OCI-LY7 (cell line): ENCODE measurements at regions not wholly inside any gene's neighbourhood (a gene's known extent, or its start where the extent isn't known, plus 50 kb on each side); places are given as distances from the start of the nearest gene placed in this dataset.

ENCODE experiments used
- BruUV-seq: library from RNA; stranded (reverse); fragments of 400-500 nt; replicated peaks from 2 replicates; lab custom pipeline; 2021; lab: Mats Ljungman, UMichigan
- CTCF ChIA-PET: fragments of 300-600 bp; sonication (Branson Sonifier 250); formaldehyde crosslinking; loops from one replicate; lab custom pipeline; 2022; ENCODE audit warnings: antibody characterized with exemption; ENCODE audit not compliant: unreplicated experiment; lab: Charles Lee
- POLR2A ChIA-PET: fragments of 300-600 bp; sonication (Branson Sonifier 250); formaldehyde crosslinking; loops from one replicate; lab custom pipeline; 2022; ENCODE audit warnings: antibody characterized with exemption; lab: Charles Lee
- DNase-seq: peaks from one replicate; pipeline ENCODE4 v3.0.0-alpha.2; 2015; ENCODE audit warnings: low spot score
- H2AFZ ChIP-seq: fragments of 200-600 bp; sonication (generic), shearing (Covaris generic); 2 replicates; pipeline ENCODE4 v1.6.1; 2014; ENCODE audit warnings: mild to moderate bottlenecking, antibody characterized with exemption, low read length, moderate library complexity
- H3K27ac ChIP-seq: fragments of 200-600 bp; sonication (generic); 2 replicates; pipeline ENCODE4 v1.5.1; 2014; ENCODE audit warnings: mixed run types, low read depth, mild to moderate bottlenecking, moderate library complexity, low read length, inconsistent platforms; ENCODE audit not compliant: poor library complexity, severe bottlenecking
- H3K36me3 ChIP-seq: fragments of 200-600 bp; sonication (generic); 2 replicates; pipeline ENCODE4 v1.6.1; 2014; ENCODE audit warnings: mild to moderate bottlenecking, antibody characterized with exemption, low read length, moderate library complexity, mixed read lengths; ENCODE audit not compliant: insufficient read depth
- H3K4me1 ChIP-seq: fragments of 200-600 bp; sonication (generic); 2 replicates; pipeline ENCODE4 v1.5.1; 2014; ENCODE audit warnings: mild to moderate bottlenecking, low read length; ENCODE audit not compliant: insufficient read depth, poor library complexity, severe bottlenecking
- H3K4me2 ChIP-seq: fragments of 200-600 bp; sonication (generic); 2 replicates; pipeline ENCODE4 v1.6.1; 2014; ENCODE audit warnings: mild to moderate bottlenecking, low read length
- H3K4me3 ChIP-seq: fragments of 200-600 bp; sonication (generic); 2 replicates; pipeline ENCODE4 v1.5.1; 2014; ENCODE audit warnings: mild to moderate bottlenecking, low read depth, low read length; ENCODE audit not compliant: poor library complexity, severe bottlenecking
- H3K79me2 ChIP-seq: fragments of 200-600 bp; sonication (generic); 2 replicates; pipeline ENCODE4 v1.6.1; 2016; ENCODE audit warnings: low read depth, mild to moderate bottlenecking, low read length, moderate library complexity, mixed read lengths; ENCODE audit not compliant: insufficient read depth
- H3K9me2 ChIP-seq: fragments of 200-600 bp; sonication (generic); 2 replicates; pipeline ENCODE4 v1.6.1; 2016; ENCODE audit warnings: mild to moderate bottlenecking, low read length, mixed read lengths; ENCODE audit not compliant: insufficient read depth
- H3K9me3 ChIP-seq: fragments of 200-600 bp; sonication (generic); 2 replicates; pipeline ENCODE4 v1.6.1; 2014; ENCODE audit warnings: mild to moderate bottlenecking, mixed run types, low read length, mixed read lengths
- H4K20me1 ChIP-seq: fragments of 200-600 bp; sonication (generic); 2 replicates; pipeline ENCODE4 v1.6.1; 2014; ENCODE audit warnings: mild to moderate bottlenecking, antibody characterized with exemption, low read length, moderate library complexity, mixed read lengths; ENCODE audit not compliant: insufficient read depth
- EZH2phosphoT487 ChIP-seq: fragments of 200-600 bp; sonication (generic); IDR thresholded peaks from 2 replicates; pipeline ENCODE4 v1.6.1; 2018; ENCODE audit warnings: low read depth, borderline replicate concordance, mild to moderate bottlenecking, mixed run types, antibody characterized with exemption, low read length, moderate library complexity, mixed read lengths
- intact Hi-C: fragments of 100-400 bp; cut with micrococcal nuclease; formaldehyde crosslinking; loops from one replicate; pipeline ENCODE4 v1.10.0; 2022; ENCODE audit not compliant: unreplicated experiment
- TF ChIP-seq, protein P1 (sequence below): fragments of 200-600 bp; sonication (generic); conservative IDR thresholded peaks from 2 replicates; pipeline ENCODE4 v1.5.1; 2014; ENCODE audit warnings: mild to moderate bottlenecking, antibody characterized with exemption, low read length, moderate library complexity, mixed read lengths

DNA sequence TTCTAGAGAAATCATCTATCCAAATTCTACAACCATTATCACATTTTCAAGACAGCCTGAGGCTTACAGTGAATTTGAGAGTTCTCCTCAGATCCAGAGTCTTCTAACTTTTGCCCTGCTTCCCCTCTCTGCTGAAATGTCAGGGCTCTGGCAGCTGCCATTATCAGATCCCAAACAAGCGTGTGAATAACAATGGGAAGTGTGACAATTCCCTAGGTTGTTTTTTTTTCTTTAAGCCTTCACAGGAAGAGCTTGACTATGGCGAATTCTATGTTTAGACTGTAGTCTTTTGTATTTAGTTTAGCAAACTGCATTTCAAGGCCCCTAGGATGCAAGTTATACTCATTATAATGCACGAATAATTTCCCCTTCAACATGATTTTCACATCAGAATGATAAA, 61.3 kb upstream of the KDR start:
- BruUV-seq, result no TSS peak
- Histone ChIP-seq H3K36me3 (no peaks in the 10 kb centered on the region), H3K79me2 (no peaks in the 10 kb centered on the region), H3K4me3 (no peak overlapping the region), H3K4me1 (no peaks in the 10 kb centered on the region), H2AFZ (no peak overlapping the region), H3K9me3 (no peaks in the 10 kb centered on the region), H3K9me2 (no peaks in the 10 kb centered on the region), H3K27ac (no peak overlapping the region), H4K20me1 (no peaks in the 10 kb centered on the region), H3K4me2 (no peak overlapping the region)
- ChIA-PET CTCF (no interaction called here), POLR2A (no interaction called here)
- intact Hi-C loops, result loop anchor here (10.0 kb wide), 2 partner anchors 138 to 548 kb away; no protein-coding TSS in a partner anchor
- no peak for DNase-seq
- no peak for TF ChIP-seq EZH2phosphoT487
- TF ChIP-seq, protein P1, sequence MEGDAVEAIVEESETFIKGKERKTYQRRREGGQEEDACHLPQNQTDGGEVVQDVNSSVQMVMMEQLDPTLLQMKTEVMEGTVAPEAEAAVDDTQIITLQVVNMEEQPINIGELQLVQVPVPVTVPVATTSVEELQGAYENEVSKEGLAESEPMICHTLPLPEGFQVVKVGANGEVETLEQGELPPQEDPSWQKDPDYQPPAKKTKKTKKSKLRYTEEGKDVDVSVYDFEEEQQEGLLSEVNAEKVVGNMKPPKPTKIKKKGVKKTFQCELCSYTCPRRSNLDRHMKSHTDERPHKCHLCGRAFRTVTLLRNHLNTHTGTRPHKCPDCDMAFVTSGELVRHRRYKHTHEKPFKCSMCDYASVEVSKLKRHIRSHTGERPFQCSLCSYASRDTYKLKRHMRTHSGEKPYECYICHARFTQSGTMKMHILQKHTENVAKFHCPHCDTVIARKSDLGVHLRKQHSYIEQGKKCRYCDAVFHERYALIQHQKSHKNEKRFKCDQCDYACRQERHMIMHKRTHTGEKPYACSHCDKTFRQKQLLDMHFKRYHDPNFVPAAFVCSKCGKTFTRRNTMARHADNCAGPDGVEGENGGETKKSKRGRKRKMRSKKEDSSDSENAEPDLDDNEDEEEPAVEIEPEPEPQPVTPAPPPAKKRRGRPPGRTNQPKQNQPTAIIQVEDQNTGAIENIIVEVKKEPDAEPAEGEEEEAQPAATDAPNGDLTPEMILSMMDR, result no peak

DNA sequence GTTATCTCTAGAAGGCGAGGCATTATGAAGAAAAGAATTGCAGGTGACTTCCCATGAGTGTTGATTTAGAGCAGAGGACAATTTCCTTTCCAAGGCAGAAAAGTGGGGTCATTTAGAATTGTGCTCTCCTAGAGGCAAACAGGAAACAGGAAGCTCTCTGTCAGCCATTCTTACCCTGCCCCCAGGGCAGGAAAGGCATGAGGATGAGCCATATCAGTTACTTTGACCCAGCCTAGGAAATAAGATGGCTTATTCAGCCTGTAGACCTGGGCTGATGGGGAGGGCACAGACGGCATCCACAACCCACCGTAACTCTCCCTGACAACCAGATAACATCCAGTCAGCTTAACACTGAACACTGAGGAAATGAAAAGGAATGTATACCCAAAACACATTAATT, 88.8 kb upstream of the KDR start:
- DNase-seq, result peak; percentile 1
- H3K9me2 ChIP-seq, result no peaks in the 10 kb centered on the region
- no peaks in the 10 kb centered on the region for H3K9me3 ChIP-seq
- no peak overlapping the region for H3K4me3 ChIP-seq
- H4K20me1 ChIP-seq, result no peaks in the 10 kb centered on the region
- CTCF ChIA-PET, result no interaction called here
- TF ChIP-seq EZH2phosphoT487, result no peak
- TF ChIP-seq, protein P1, result no peak
- no TSS peak for BruUV-seq
- intact Hi-C loops, result no loop called here
- H3K4me1 ChIP-seq, result no peaks in the 10 kb centered on the region
- no peak overlapping the region for H3K4me2 ChIP-seq
- H3K36me3 ChIP-seq, result no peaks in the 10 kb centered on the region
- POLR2A ChIA-PET, result no interaction called here
- H3K79me2 ChIP-seq, result no peaks in the 10 kb centered on the region
- H3K27ac ChIP-seq, result no peak overlapping the region
- no peak overlapping the region for H2AFZ ChIP-seq

DNA sequence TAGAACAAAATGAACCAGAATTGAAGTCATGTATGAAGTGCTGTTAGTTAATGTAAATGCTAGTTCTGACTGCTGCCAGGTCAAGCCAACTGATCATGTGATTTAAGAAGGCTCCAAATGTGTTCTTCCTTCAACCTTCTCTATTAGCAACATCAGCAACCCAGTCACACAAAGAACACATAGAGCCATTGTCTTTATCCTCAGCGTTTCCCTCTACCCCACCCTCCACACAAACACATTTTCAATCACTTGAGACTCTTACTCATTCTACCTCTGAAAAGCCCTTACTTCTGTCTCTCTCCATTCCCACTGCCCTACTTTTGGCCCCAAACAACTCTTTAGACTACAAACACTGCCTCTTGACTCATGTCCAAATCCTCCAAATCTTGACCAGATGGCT, 89.7 kb upstream of the KDR start:
- no peak for DNase-seq
- Histone ChIP-seq H3K4me1 (no peaks in the 10 kb centered on the region), H3K9me3 (no peaks in the 10 kb centered on the region), H2AFZ (no peak overlapping the region), H3K36me3 (no peaks in the 10 kb centered on the region), H4K20me1 (no peaks in the 10 kb centered on the region), H3K4me3 (no peak overlapping the region), H3K9me2 (no peaks in the 10 kb centered on the region), H3K79me2 (no peaks in the 10 kb centered on the region), H3K4me2 (no peak overlapping the region), H3K27ac (no peak overlapping the region)
- intact Hi-C loops, result no loop called here
- BruUV-seq, result no TSS peak
- TF ChIP-seq, protein P1, result no peak
- TF ChIP-seq EZH2phosphoT487, result no peak
- CTCF ChIA-PET, result no interaction called here
- POLR2A ChIA-PET, result no interaction called here
